ENCODE measurements at regions not wholly inside any gene's neighbourhood (a gene's known extent, or its start where the extent isn't known, plus 50 kb on each side); places are given as distances from the start of the nearest gene placed in this dataset.

DNA sequence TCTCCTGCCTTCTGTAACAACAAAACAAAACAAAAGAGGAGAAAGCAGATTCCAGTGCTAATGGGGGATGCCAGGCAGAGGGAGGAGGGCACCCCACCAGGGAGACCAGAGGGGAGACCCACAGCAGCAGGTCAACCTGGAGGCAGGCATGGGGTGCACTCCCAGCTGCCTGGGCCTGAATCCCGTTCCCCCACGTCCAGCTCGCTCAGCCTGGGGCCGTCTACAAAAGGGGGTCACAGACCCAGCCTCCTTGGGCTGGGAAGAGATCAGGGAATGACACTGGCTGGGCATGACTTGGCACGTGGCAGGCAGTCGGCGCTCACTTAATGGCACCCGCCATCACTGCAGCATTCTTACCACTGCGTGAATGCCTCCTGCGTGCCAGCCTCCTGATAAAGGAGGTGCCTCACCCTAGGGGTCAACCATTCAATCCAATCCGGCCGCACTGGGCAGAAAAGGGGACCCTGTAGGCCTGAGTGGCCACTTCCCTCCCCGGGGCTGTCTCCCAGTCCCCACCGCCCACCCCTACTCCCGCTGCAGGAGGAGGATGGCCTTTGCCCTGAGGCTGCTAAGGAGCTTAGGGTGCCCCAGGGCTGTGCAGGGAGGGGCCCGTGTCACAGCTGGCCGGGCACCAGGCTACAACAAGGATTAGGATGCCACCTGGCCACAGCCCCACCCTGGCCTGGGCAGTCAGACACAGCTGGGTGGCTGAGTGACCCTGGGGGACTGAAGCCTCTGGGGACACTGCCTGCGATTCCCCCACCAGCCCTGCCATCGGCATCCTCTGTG, 87.5 kb downstream of the NCOR2 start:
- Histone ChIP-seq H3K4me2 (ENCODE audit: low read depth, low read length) (peak overlapping the region; percentile 41; the same call in 1 of the 2 replicates), H3F3A (ENCODE audit: insufficient read depth, low read length) (no peaks in the 10 kb centered on the region), H3K36me3 (replicated peaks; ENCODE audit: insufficient read depth, low read length) (no peaks in the 10 kb centered on the region), H3K4me3 (ENCODE audit: low read length) (no peak overlapping the region), H3K9me3 (replicated peaks; ENCODE audit: insufficient read depth, low read length) (no peaks in the 10 kb centered on the region), H3K27ac (ENCODE audit: low read length) (peak overlapping the region; percentile 24; the same call in 1 of the 2 replicates), H4K20me1 (ENCODE audit: insufficient read depth, low read length) (no peaks in the 10 kb centered on the region; the same call in 1 of the 2 replicates), H2AFZ (ENCODE audit: low read length) (no peak overlapping the region), H3K79me2 (ENCODE audit: low read length) (peaks cover 33% of the 10 kb centered on the region), H3K9ac (ENCODE audit: low read length) (no peak overlapping the region), H3K4me1 (ENCODE audit: low read length) (peaks cover 6% of the 10 kb centered on the region; the same call in 1 of the 2 replicates), H3K9me2 (replicated peaks; ENCODE audit: insufficient read depth, low read length) (no peaks in the 10 kb centered on the region), H3K27me3 (replicated peaks; ENCODE audit: insufficient read depth, low read length) (no peaks in the 10 kb centered on the region)
- no peak for TF ChIP-seq EZH2 (optimal IDR thresholded peaks at IDR 0.05; ENCODE audit: low read depth, low read length)
- TF ChIP-seq EZH2phosphoT487 (IDR thresholded peaks at IDR 0.05; ENCODE audit: low read length), result no peak
- TF ChIP-seq, protein P1, sequence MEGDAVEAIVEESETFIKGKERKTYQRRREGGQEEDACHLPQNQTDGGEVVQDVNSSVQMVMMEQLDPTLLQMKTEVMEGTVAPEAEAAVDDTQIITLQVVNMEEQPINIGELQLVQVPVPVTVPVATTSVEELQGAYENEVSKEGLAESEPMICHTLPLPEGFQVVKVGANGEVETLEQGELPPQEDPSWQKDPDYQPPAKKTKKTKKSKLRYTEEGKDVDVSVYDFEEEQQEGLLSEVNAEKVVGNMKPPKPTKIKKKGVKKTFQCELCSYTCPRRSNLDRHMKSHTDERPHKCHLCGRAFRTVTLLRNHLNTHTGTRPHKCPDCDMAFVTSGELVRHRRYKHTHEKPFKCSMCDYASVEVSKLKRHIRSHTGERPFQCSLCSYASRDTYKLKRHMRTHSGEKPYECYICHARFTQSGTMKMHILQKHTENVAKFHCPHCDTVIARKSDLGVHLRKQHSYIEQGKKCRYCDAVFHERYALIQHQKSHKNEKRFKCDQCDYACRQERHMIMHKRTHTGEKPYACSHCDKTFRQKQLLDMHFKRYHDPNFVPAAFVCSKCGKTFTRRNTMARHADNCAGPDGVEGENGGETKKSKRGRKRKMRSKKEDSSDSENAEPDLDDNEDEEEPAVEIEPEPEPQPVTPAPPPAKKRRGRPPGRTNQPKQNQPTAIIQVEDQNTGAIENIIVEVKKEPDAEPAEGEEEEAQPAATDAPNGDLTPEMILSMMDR (IDR thresholded peaks at IDR 0.05; ENCODE audit: low read length), result no peak
- no peak for DNase-seq

- no peak overlapping the region for H3K27ac ChIP-seq (ENCODE audit: low read length)
- no peaks in the 10 kb centered on the region for H3K9me2 ChIP-seq (replicated peaks; ENCODE audit: insufficient read depth, low read length)
- TF ChIP-seq EZH2 (optimal IDR thresholded peaks at IDR 0.05; ENCODE audit: low read depth, low read length) (no peak), EZH2phosphoT487 (IDR thresholded peaks at IDR 0.05; ENCODE audit: low read length) (no peak)
- TF ChIP-seq, protein P1 (IDR thresholded peaks at IDR 0.05; ENCODE audit: low read length), result no peak
- H3K4me2 ChIP-seq (ENCODE audit: low read depth, low read length), result no peak overlapping the region
- H4K20me1 ChIP-seq (ENCODE audit: insufficient read depth, low read length), result no peaks in the 10 kb centered on the region; the same call in 1 of the 2 replicates
- H3K4me3 ChIP-seq (ENCODE audit: low read length), result no peak overlapping the region
- H3K4me1 ChIP-seq (ENCODE audit: low read length), result peaks cover 6% of the 10 kb centered on the region; the same call in 1 of the 2 replicates
- no peaks in the 10 kb centered on the region for H3K27me3 ChIP-seq (replicated peaks; ENCODE audit: insufficient read depth, low read length)
- H2AFZ ChIP-seq (ENCODE audit: low read length), result no peak overlapping the region
- peaks cover 33% of the 10 kb centered on the region for H3K79me2 ChIP-seq (ENCODE audit: low read length)
- no peaks in the 10 kb centered on the region for H3K36me3 ChIP-seq (replicated peaks; ENCODE audit: insufficient read depth, low read length)
- no peak overlapping the region for H3K9ac ChIP-seq (ENCODE audit: low read length)
- H3F3A ChIP-seq (ENCODE audit: insufficient read depth, low read length), result no peaks in the 10 kb centered on the region
- H3K9me3 ChIP-seq (replicated peaks; ENCODE audit: insufficient read depth, low read length), result no peaks in the 10 kb centered on the region
- no peak for DNase-seq
These were observed 88.3 kb downstream of the NCOR2 start for GRCh38 chr12:124478985-124479645.

GRCh38 chr12:124478416-124478815, 89.0 kb downstream of the NCOR2 start:
- Histone ChIP-seq H3K9me3 (replicated peaks; ENCODE audit: insufficient read depth, low read length) (no peaks in the 10 kb centered on the region), H3K4me3 (ENCODE audit: low read length) (no peak overlapping the region), H3K9me2 (replicated peaks; ENCODE audit: insufficient read depth, low read length) (no peaks in the 10 kb centered on the region), H3K27ac (ENCODE audit: low read length) (no peak overlapping the region), H3F3A (ENCODE audit: insufficient read depth, low read length) (no peaks in the 10 kb centered on the region), H3K79me2 (ENCODE audit: low read length) (peaks cover 33% of the 10 kb centered on the region), H2AFZ (ENCODE audit: low read length) (no peak overlapping the region), H4K20me1 (ENCODE audit: insufficient read depth, low read length) (no peaks in the 10 kb centered on the region; the same call in 1 of the 2 replicates), H3K4me2 (ENCODE audit: low read depth, low read length) (no peak overlapping the region), H3K4me1 (ENCODE audit: low read length) (peaks cover 6% of the 10 kb centered on the region; the same call in 1 of the 2 replicates), H3K36me3 (replicated peaks; ENCODE audit: insufficient read depth, low read length) (no peaks in the 10 kb centered on the region), H3K9ac (ENCODE audit: low read length) (no peak overlapping the region), H3K27me3 (replicated peaks; ENCODE audit: insufficient read depth, low read length) (no peaks in the 10 kb centered on the region)
- DNase-seq, result no peak
- TF ChIP-seq, protein P1 (IDR thresholded peaks at IDR 0.05; ENCODE audit: low read length), result no peak
